Kidney capillary endothelial cell (primary cell): ENCODE measurements at regions not wholly inside any gene's neighbourhood (a gene's known extent, or its start where the extent isn't known, plus 50 kb on each side); places are given as distances from the start of the nearest gene placed in this dataset.

Source experiments
- DNase-seq: peaks from one replicate; pipeline ENCODE4 v3.0.0-alpha.2; 2018; ENCODE audit warnings: low spot score

- no peak for DNase-seq
Observed at GRCh38 chr15:81987628-81988027, 58.2 kb downstream of the MEX3B start.

- DNase-seq = no peak
Observed at GRCh38 chr15:81983497-81983896, 62.3 kb downstream of the MEX3B start.

- DNase-seq = no peak
Observed at GRCh38 chr15:81982808-81983207, 63.0 kb downstream of the MEX3B start.

GRCh38 chr15:81981908-81982307 is 63.9 kb downstream of the MEX3B start:
- DNase-seq = no peak

- DNase-seq = no peak
Observed at GRCh38 chr15:81977464-81977863, 68.4 kb downstream of the MEX3B start.

GRCh38 chr15:81968691-81969090 is 77.1 kb downstream of the MEX3B start:
- DNase-seq = no peak

- no peak for DNase-seq
Observed at GRCh38 chr15:81966631-81967030, 79.2 kb downstream of the MEX3B start.

- no peak for DNase-seq
Observed at GRCh38 chr15:81962482-81962881, 83.3 kb downstream of the MEX3B start.

GRCh38 chr15:81959196-81959595 is 86.6 kb downstream of the MEX3B start:
- DNase-seq = no peak

- no peak for DNase-seq
Observed at GRCh38 chr15:81957698-81958097, 88.1 kb downstream of the MEX3B start.

- no peak for DNase-seq
Observed at GRCh38 chr15:81955382-81956062, 90.3 kb downstream of the MEX3B start.

GRCh38 chr15:81954158-81954783 is 91.5 kb downstream of the MEX3B start:
- DNase-seq = no peak

GRCh38 chr15:81950841-81951414 is 94.9 kb downstream of the MEX3B start:
- no peak for DNase-seq

GRCh38 chr15:81948751-81949150 is 97.1 kb downstream of the MEX3B start:
- DNase-seq = no peak

- DNase-seq = no peak
Observed at GRCh38 chr15:81948222-81948621, 97.6 kb downstream of the MEX3B start.

- DNase-seq = no peak
Observed at GRCh38 chr15:81947548-81947947, 98.3 kb downstream of the MEX3B start.

GRCh38 chr15:81945014-81945615 is 100.7 kb downstream of the MEX3B start:
- no peak for DNase-seq

- DNase-seq = no peak
Observed at GRCh38 chr15:81942655-81943195, 103.1 kb downstream of the MEX3B start.

GRCh38 chr15:81942157-81942556 is 103.7 kb downstream of the MEX3B start:
- no peak for DNase-seq

- DNase-seq = no peak
Observed at GRCh38 chr15:81941479-81941878, 104.3 kb downstream of the MEX3B start.

- DNase-seq = no peak
Observed at GRCh38 chr15:81940467-81941451, 105.1 kb downstream of the MEX3B start.
